SW480 (cell line): ENCODE measurements at regions not wholly inside any gene's neighbourhood (a gene's known extent, or its start where the extent isn't known, plus 50 kb on each side); places are given as distances from the start of the nearest gene placed in this dataset.
A peak's percentile ranks its signal among the peaks of the same experiment; 100 is the strongest.

ENCODE experiments used
- DNase-seq: peaks from one replicate; pipeline ENCODE4 v3.0.0-alpha.2; 2016; ENCODE audit warnings: low spot score

GRCh38 chr13:34040863-34041262 lies 222.9 kb downstream of the RFC3 start:
- no peak for DNase-seq

DNA sequence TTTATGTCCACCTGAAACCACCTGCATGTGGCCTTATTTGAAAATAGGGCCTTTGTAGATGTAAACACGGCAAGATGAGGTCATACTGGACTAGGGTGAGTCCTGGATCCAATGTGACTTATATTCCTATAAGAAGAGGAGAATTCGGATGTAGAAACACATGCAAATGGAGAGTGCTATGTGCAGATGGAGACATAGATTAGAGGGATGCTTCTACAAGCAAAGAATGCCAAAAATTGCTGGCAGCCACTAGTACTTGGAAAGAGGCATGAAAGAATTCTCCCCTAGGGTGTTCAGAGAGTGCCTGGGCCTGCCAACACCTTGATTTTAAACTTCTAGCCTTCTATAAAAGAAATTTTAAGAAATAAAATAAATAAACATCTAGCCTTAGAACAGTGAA lies 226.1 kb downstream of the RFC3 start:
- DNase-seq, result no peak

- peak; percentile 84 for DNase-seq
Measured at GRCh38 chr13:34044660-34045080, 226.7 kb downstream of the RFC3 start.

- DNase-seq, result no peak
Measured at GRCh38 chr13:34046457-34046856, 228.5 kb downstream of the RFC3 start.

- DNase-seq, result no peak
Measured at GRCh38 chr13:34048652-34049051, 230.7 kb downstream of the RFC3 start.

- DNase-seq, result no peak
Measured at GRCh38 chr13:34056733-34057258, 238.8 kb downstream of the RFC3 start.

- no peak for DNase-seq
Measured at GRCh38 chr13:34064456-34065205, 246.7 kb downstream of the RFC3 start.

DNA sequence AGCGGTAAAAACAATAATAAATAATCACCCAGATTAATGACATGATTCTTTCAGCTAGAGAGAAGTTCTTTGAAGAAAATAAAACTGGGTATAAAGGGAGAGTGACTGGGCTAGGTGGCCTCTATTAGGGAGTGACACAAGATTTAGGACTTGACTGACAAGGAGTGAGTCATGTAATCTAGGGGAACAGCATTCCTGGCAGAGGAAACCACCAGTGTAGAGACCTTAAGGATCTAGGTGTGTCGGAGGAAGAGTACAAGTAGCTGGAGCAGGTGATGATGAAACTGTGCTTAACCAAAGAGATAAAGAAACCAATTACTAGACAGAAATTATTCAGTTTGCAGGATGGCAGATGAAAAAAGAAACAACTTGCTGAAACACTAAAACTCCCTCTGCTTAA lies 248.0 kb downstream of the RFC3 start:
- DNase-seq, result no peak

GRCh38 chr13:34066344-34066743 lies 248.4 kb downstream of the RFC3 start:
- no peak for DNase-seq

- no peak for DNase-seq
Measured at GRCh38 chr13:34070006-34070405, 252.1 kb downstream of the RFC3 start.

DNA sequence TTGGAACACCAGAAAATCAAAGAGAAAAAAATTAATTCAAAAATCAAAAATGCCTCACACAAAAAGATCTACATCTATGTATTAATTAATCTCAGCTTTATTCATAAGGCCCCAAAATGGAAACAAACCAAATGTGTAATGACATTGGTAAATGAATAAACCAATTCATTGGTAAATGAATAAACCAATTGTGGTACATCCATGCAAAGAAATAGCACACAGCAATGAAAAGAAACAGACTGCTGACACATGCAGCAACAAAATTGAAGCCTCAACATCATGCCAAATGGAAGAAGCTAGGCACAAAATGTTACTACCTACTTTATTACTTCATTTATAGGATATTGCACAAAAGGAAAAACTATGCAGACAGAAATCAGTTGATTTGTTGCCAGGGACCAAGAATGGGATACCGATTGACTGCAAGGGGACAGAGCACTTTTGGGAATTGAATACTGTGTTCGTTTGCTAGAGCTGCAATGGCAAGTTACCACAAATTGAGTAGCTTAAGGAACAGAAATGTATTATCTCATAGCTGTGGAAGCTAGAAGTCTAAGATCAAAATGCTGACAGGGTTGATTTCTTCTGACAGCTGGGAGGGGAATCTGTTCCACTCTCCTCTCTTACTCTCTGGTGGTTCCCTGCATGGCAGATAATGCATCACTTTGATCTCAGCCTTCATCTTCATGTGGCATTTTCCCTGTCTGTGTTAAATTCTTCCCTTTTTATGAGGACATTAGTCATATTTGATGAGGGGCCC lies 252.8 kb downstream of the RFC3 start:
- no peak for DNase-seq

GRCh38 chr13:34076319-34076718 lies 258.4 kb downstream of the RFC3 start:
- DNase-seq, result no peak

DNA sequence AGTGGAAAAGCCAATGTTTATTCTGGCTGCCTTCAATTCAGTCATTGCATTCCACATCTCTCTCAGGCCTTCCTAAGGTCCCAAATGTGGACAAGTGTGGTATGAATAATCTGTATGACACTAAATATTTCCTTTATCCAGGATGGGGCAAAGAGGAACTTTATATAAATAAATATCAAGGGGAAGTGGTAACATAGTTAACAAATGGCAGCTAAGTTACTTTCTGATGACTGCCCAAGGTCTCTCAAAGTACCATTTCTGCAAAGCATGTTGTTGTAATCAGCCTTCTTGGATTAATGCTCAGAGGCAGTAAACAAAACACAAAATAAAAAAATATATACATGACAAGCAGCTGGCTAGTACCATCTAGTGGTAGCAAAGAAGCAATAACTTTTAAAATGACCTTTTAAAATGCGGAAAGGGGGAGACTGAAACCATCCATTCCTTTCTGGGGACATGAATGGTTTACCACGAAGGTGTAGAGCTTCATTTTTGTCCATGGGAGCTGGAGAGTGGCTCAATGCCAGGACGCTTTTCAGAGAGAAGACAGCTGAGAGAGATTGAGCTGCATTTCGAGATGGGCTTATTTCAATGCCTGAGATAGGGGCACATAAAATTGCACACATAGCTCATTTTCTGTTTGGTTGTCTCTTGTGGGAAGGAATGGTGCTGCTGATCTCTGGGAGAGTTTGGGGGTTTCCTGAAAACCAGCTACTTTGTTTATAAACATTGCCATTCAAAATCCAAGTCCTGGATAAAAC lies 259.2 kb downstream of the RFC3 start:
- DNase-seq, result peak; percentile 76

DNA sequence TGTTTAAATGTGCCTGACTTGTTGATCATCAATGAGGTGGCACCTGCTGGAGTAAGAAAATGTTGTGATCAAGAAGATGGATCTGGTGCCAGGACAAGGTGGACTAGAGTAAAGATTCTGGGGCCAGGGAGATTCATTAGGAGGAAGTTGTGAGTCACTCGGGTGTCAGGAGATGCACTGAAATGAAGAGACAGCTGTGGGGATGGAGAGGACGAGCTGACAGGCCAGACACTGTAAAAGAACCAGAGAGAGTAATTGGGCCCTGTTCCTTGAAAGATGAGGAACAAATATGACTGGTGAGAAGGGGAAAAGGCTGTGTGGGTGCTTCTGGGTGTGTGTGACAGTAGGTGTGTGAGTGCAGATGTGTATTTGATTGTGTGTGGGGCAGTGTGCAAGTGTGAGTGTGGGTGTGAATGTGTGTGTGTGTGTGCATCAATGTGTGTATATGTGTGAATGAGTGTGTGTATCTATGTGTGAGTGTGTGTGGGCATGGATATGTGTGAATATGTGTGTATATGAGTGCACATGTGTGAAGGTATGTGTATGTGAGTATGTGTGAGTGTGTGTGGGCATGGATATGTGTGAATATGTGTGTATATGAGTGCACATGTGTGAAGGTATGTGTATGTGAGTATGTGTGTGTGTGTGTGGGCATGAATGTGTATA lies 260.5 kb downstream of the RFC3 start:
- DNase-seq, result no peak

- DNase-seq, result no peak
Measured at GRCh38 chr13:34085204-34085603, 267.3 kb downstream of the RFC3 start.

GRCh38 chr13:34086281-34086680 lies 268.3 kb downstream of the RFC3 start:
- DNase-seq, result no peak

- no peak for DNase-seq
Measured at GRCh38 chr13:34087791-34088190, 269.8 kb downstream of the RFC3 start.

DNA sequence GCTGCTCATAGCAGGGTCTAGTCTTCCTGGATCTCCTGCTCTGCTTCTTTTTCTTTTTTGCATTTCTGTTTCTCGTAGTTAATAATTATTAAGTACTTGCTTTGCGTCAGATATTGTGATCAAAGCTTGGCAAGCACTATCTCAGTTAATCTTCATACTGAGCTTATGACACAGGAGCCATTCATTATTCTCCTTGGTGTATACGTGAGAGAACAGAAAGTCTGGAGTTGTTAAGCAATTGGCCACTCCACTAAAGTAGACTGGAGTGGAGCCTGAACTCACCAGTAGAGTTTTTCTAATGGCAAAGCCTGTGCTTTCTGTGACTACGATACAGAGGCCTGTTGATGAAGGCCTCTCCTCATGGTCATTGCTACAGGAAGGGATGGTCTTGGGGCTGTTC lies 285.9 kb downstream of the RFC3 start:
- DNase-seq, result no peak

GRCh38 chr13:34104853-34105252 lies 286.9 kb downstream of the RFC3 start:
- no peak for DNase-seq

DNA sequence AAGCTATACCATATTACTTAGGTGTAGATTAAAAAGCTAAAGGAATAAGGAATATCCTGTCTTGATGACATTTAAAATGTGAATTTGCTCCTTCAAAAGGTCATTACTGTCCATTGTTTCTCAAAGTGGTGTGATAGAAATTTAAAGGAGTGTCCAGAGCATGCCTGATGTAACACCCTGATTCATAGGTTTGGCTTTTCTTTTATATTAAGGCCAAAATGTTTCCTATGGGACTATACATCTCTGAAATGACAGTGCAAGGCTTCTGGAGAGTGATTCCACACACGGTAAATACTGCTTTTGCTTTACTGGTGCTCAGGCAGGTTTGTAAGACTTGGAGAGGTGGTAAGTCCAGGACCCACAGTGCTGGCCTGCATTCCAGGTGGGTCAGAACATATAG lies 289.9 kb downstream of the RFC3 start:
- no peak for DNase-seq

- no peak for DNase-seq
Measured at GRCh38 chr13:34108410-34108809, 290.5 kb downstream of the RFC3 start.

GRCh38 chr13:34114581-34114980 lies 296.6 kb downstream of the RFC3 start:
- no peak for DNase-seq
